ENCODE measurements at regions not wholly inside any gene's neighbourhood (a gene's known extent, or its start where the extent isn't known, plus 50 kb on each side); places are given as distances from the start of the nearest gene placed in this dataset.
"Not testable (repeated sequence)": the region's sequence is repeated elsewhere in the genome, so short reads cannot be mapped to it uniquely, and the experiment has no call there.

DNA sequence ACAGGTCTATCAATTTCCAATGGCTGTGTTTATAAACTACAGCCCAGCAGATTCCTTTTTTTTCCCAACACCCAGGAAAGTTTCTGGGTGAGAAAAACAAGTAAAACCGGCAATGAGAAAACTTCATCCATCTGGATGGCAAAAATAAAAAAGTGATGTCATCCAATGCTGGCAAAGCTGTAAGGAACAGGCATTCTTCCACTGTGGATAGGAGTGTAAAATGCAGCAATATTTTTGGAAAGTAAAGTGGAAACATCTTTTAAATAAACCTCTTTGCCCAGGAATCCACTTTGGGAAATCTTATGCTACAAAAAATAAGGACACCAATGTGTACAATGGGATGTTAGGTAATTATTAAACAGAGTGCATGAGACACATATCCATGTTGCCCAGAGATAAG lies 102.1 kb upstream of the NT5E start:
- DNase-seq (ENCODE audit: low spot score): no peak
- TF ChIP-seq, protein P1, sequence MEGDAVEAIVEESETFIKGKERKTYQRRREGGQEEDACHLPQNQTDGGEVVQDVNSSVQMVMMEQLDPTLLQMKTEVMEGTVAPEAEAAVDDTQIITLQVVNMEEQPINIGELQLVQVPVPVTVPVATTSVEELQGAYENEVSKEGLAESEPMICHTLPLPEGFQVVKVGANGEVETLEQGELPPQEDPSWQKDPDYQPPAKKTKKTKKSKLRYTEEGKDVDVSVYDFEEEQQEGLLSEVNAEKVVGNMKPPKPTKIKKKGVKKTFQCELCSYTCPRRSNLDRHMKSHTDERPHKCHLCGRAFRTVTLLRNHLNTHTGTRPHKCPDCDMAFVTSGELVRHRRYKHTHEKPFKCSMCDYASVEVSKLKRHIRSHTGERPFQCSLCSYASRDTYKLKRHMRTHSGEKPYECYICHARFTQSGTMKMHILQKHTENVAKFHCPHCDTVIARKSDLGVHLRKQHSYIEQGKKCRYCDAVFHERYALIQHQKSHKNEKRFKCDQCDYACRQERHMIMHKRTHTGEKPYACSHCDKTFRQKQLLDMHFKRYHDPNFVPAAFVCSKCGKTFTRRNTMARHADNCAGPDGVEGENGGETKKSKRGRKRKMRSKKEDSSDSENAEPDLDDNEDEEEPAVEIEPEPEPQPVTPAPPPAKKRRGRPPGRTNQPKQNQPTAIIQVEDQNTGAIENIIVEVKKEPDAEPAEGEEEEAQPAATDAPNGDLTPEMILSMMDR (IDR thresholded peaks at IDR 0.05): no peak
- no peak for ATAC-seq (ENCODE audit: low FRiP score)

DNA sequence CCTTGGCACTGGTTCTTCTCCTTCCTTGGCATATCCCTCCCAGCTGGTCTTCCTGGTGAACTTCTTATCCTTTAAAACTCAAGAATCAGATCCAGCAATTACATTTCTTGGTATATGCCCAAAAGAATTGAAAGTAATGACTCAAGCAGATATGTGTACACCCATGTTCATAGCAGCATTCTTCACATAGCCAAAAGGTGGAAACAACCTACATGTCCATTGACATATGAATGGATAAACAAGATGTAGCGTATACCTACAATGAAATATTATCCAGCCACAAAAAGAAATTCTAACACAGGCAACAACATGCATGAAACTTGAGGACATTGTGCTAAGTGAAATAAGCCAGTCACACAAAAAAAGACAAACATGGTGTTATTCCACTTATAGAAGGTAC lies 103.7 kb upstream of the NT5E start:
- TF ChIP-seq, protein P1 (IDR thresholded peaks at IDR 0.05): no peak
- ATAC-seq (ENCODE audit: low FRiP score): no peak
- no peak for DNase-seq (ENCODE audit: low spot score)

DNA sequence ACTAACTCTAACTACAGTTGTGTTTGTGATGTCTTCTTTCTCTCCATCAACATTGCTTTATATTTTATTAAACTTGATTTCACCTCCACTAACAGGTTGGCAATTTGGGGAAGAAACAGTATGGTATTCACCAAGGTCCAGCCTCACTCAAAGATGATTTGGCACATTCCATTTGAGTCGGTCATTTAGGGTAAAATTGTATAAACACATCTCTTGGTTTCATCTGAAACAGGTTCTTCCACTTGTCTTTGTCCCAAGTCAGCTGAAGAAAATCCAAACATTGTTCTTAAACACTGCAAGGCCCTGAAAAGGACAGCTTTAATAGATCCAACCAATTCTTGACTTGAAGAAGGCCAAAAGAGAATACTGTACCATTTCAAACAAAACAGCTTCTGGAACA lies 104.9 kb upstream of the NT5E start:
- TF ChIP-seq, protein P1 (IDR thresholded peaks at IDR 0.05): no peak
- DNase-seq (ENCODE audit: low spot score) (no peak), ATAC-seq (ENCODE audit: low FRiP score) (no peak)

DNA sequence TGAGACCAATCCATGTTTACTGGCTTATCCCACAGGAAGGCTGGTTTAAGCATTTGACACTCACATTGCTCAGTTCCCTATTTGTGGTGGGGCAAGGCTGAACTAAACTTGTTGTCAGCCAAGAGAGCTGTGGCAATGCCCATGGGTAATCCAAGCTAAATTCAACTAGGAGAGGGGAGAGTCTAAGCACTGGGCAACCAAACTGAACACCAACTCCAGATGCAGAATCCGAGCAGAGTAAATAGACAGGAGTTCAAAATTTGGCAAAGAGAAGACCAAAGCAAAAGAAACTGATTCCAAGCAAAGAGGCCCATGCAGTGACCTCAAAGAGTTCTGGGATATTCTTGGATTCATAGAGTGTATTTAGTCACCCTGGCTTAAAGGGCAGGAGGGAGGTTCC lies 106.5 kb upstream of the NT5E start:
- no peak for DNase-seq (ENCODE audit: low spot score)
- TF ChIP-seq, protein P1 (IDR thresholded peaks at IDR 0.05): no peak
- ATAC-seq (ENCODE audit: low FRiP score): no peak

DNA sequence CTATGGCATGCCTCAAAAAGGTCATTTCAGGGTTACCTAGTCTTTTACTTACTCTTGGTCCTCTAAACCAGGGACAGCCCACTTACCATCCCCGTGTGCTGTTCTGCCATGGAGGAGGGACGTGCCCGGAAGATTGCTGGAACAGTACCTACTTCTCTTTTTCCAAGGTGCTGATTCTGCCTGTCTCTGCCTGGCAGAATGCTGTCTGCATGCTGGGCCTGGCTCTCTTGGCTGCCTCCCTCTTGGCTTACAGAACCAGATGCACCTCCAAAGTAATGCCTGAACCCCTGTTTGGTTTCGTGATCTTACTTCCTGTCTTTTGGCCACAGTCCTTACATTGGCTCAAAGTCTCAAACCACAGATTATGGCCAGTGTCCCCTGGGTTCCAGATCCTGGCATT lies 120.7 kb upstream of the NT5E start:
- ATAC-seq (ENCODE audit: low FRiP score): no peak
- no peak for DNase-seq (ENCODE audit: low spot score)
- TF ChIP-seq, protein P1 (IDR thresholded peaks at IDR 0.05): no peak

DNA sequence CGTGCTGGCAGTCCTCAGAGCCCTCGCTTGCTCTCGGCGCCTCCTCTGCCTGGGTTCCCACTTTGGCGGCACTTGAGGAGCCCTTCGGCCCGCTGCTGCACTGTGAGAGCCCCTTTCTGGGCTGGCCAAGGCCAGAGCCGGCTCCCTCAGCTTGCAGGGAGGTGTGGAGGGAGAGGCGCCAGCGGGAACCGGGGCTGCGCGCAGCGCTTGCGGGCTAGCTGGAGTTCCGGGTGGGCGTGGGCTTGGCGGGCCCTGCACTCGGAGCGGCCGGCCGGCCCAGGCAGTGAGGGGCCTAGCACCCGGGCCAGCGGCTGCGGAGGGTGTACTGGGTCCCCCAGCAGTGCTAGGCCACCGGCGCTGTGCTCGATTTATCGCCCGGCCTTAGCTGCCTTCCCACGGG lies 124.1 kb upstream of the NT5E start:
- ATAC-seq (ENCODE audit: low FRiP score); DNase-seq (ENCODE audit: low spot score): not testable (repeated sequence)

DNA sequence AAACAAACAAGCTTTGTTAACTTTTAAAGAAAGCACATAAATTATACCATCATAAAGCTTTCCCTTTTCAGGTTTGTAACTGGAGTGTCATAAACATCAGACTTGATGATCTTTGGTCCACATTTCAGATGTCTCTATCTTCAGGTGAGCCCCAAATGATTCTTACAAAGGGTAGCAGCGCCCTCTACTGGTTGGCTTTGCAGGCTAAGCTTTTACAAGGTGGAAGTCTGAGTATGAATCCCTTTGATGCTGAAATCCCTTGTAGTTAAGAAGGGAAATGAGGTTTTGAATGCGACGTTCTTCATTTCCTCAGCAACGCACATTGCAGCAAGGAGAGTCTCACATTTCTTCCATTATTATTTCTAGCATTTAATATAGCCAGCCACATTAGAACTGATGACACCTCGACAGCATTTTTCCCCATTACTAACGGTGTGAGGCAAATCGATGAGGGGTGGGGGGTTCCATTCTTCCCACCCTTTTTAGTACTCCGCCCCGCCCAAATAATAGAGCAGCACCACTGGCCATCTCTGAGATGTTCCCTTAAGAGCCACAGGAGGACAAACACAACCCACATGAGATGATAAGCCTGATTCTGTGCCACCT lies 126.3 kb upstream of the NT5E start:
- TF ChIP-seq, protein P1 (IDR thresholded peaks at IDR 0.05): peak in 1 of 3 donors; percentile 29
- ATAC-seq (ENCODE audit: low FRiP score): no peak
- DNase-seq (ENCODE audit: low spot score): peak; percentile 95
